Mesothelial cell of epicardium (in vitro differentiated cells): ENCODE measurements at regions not wholly inside any gene's neighbourhood (a gene's known extent, or its start where the extent isn't known, plus 50 kb on each side); places are given as distances from the start of the nearest gene placed in this dataset.

ENCODE experiments used
- DNase-seq, 2 experiments: peaks; one replicate each; pipeline ENCODE4 v3.0.0; 2021; ENCODE audit warnings: low spot score in 2 of 2; ENCODE audit not compliant: unreplicated experiment in 2 of 2
- H3K27ac Mint-ChIP-seq: 2 replicates; pipeline ENCODE4 v1.8.0; 2021; ENCODE audit warnings: mixed read lengths
- H3K27me3 Mint-ChIP-seq: 2 replicates; pipeline ENCODE4 v1.8.0; 2021; ENCODE audit warnings: low read depth, mixed read lengths
- H3K36me3 Mint-ChIP-seq: 2 replicates; pipeline ENCODE4 v1.8.0; 2021; ENCODE audit warnings: mixed read lengths
- H3K4me1 Mint-ChIP-seq: 2 replicates; pipeline ENCODE4 v1.8.0; 2021; ENCODE audit warnings: mixed read lengths
- H3K4me3 Mint-ChIP-seq: 2 replicates; pipeline ENCODE4 v1.8.0; 2021; ENCODE audit warnings: mild to moderate bottlenecking, moderate library complexity, mixed read lengths
- H3K9me3 Mint-ChIP-seq: 2 replicates; pipeline ENCODE4 v1.8.0; 2021; ENCODE audit warnings: mixed read lengths
- CTCF ChIP-seq: fragments of 200-600 bp; sonication (generic); IDR thresholded peaks from one replicate; pipeline ENCODE4 v1.5.0; 2021; ENCODE audit warnings: antibody characterized with exemption; ENCODE audit not compliant: unreplicated experiment

- DNase-seq = no peak
- Mint-ChIP-seq H3K27me3 (peaks cover 2% of the 10 kb centered on the region), H3K4me1 (peaks cover 22% of the 10 kb centered on the region), H3K9me3 (no peaks in the 10 kb centered on the region), H3K36me3 (no peaks in the 10 kb centered on the region), H3K27ac (no peak overlapping the region), H3K4me3 (no peak overlapping the region)
- TF ChIP-seq CTCF = no peak
Measured at GRCh38 chr1:208598021-208598420, 353.8 kb upstream of the PLXNA2 start.

GRCh38 chr1:208599063-208599462, 354.9 kb upstream of the PLXNA2 start:
- H3K36me3 Mint-ChIP-seq = no peaks in the 10 kb centered on the region
- no peaks in the 10 kb centered on the region for H3K9me3 Mint-ChIP-seq
- H3K27me3 Mint-ChIP-seq = peaks cover 2% of the 10 kb centered on the region
- no peak for TF ChIP-seq CTCF
- peaks cover 16% of the 10 kb centered on the region for H3K4me1 Mint-ChIP-seq
- no peak overlapping the region for H3K27ac Mint-ChIP-seq
- no peak for DNase-seq
- no peak overlapping the region for H3K4me3 Mint-ChIP-seq

GRCh38 chr1:208600456-208601190, 356.4 kb upstream of the PLXNA2 start:
- DNase-seq = no peak
- peaks cover 2% of the 10 kb centered on the region for H3K27me3 Mint-ChIP-seq

GRCh38 chr1:208601561-208601960, 357.4 kb upstream of the PLXNA2 start:
- peaks cover 16% of the 10 kb centered on the region for H3K4me1 Mint-ChIP-seq
- H3K27ac Mint-ChIP-seq = no peak overlapping the region
- no peak overlapping the region for H3K4me3 Mint-ChIP-seq
- no peaks in the 10 kb centered on the region for H3K9me3 Mint-ChIP-seq
- H3K27me3 Mint-ChIP-seq = peaks cover 2% of the 10 kb centered on the region
- no peak for DNase-seq
- no peaks in the 10 kb centered on the region for H3K36me3 Mint-ChIP-seq
- no peak for TF ChIP-seq CTCF

More at GRCh38 chr1:208600456-208601190, 356.4 kb upstream of the PLXNA2 start:
- H3K27ac Mint-ChIP-seq = no peak overlapping the region
- no peaks in the 10 kb centered on the region for H3K9me3 Mint-ChIP-seq
- no peak for TF ChIP-seq CTCF
- H3K4me3 Mint-ChIP-seq = no peak overlapping the region
- H3K36me3 Mint-ChIP-seq = no peaks in the 10 kb centered on the region
- H3K4me1 Mint-ChIP-seq = peaks cover 19% of the 10 kb centered on the region

- H3K27ac Mint-ChIP-seq = no peak overlapping the region
- H3K27me3 Mint-ChIP-seq = no peaks in the 10 kb centered on the region
- H3K36me3 Mint-ChIP-seq = no peaks in the 10 kb centered on the region
- no peak overlapping the region for H3K4me3 Mint-ChIP-seq
- peaks cover 16% of the 10 kb centered on the region for H3K4me1 Mint-ChIP-seq
- no peak for TF ChIP-seq CTCF
- H3K9me3 Mint-ChIP-seq = no peaks in the 10 kb centered on the region
- DNase-seq = no peak
Measured at GRCh38 chr1:208603721-208604120, 359.5 kb upstream of the PLXNA2 start.

- Mint-ChIP-seq H3K9me3 (no peaks in the 10 kb centered on the region), H3K27me3 (no peaks in the 10 kb centered on the region), H3K4me3 (no peak overlapping the region), H3K27ac (no peak overlapping the region), H3K4me1 (peaks cover 16% of the 10 kb centered on the region), H3K36me3 (no peaks in the 10 kb centered on the region)
- no peak for TF ChIP-seq CTCF
- no peak for DNase-seq
Measured at GRCh38 chr1:208604295-208604694, 360.1 kb upstream of the PLXNA2 start.
